Muscle layer of duodenum (tissue), 2 donors: ENCODE measurements at regions not wholly inside any gene's neighbourhood (a gene's known extent, or its start where the extent isn't known, plus 50 kb on each side); places are given as distances from the start of the nearest gene placed in this dataset.

Experiments
- H3K27ac ChIP-seq: one replicate; pipeline ENCODE4 v1.7.0; 2013; ENCODE audit warnings: mild to moderate bottlenecking, low read length
- H3K27me3 ChIP-seq: one replicate; pipeline ENCODE4 v1.7.0; 2013; ENCODE audit warnings: low read depth, mild to moderate bottlenecking, control low read depth, low read length
- H3K36me3 ChIP-seq, 2 donors: one replicate each; pipeline ENCODE4 v1.7.0; 2013; ENCODE audit warnings: low read length in 2 of 2, control low read depth in 1 of 2, mild to moderate bottlenecking in 1 of 2; ENCODE audit not compliant: insufficient read depth in 2 of 2, control insufficient read depth in 1 of 2
- H3K4me1 ChIP-seq, 2 donors: one replicate each; pipeline ENCODE4 v1.7.0; 2013; ENCODE audit warnings: low read length in 2 of 2, mild to moderate bottlenecking in 2 of 2, control low read depth in 1 of 2, moderate library complexity in 1 of 2; ENCODE audit not compliant: insufficient read depth in 2 of 2, control insufficient read depth in 1 of 2
- H3K4me3 ChIP-seq, 2 donors: one replicate each; pipeline ENCODE4 v1.7.0; 2013; ENCODE audit warnings: low read length in 2 of 2, low read depth in 1 of 2, mild to moderate bottlenecking in 1 of 2
- H3K9me3 ChIP-seq, 2 donors: one replicate each; pipeline ENCODE4 v1.7.0; 2013; ENCODE audit warnings: low read length in 2 of 2, control low read depth in 1 of 2, mild to moderate bottlenecking in 1 of 2; ENCODE audit not compliant: control insufficient read depth in 1 of 2
- donor health status: healthy.

- Histone ChIP-seq H3K27ac (no peak overlapping the region), H3K4me1 (no peaks in the 10 kb centered on the region), H3K27me3 (no peaks in the 10 kb centered on the region), H3K9me3 (no peaks in the 10 kb centered on the region), H3K36me3 (no peaks in the 10 kb centered on the region), H3K4me3 (no peak overlapping the region)
These were observed 100.1 kb upstream of the CLDN10 start for GRCh38 chr13:95452375-95452774.

GRCh38 chr13:95455782-95456181, 96.7 kb upstream of the CLDN10 start:
- no peak overlapping the region for H3K4me3 ChIP-seq
- H3K27ac ChIP-seq = no peak overlapping the region
- no peaks in the 10 kb centered on the region for H3K9me3 ChIP-seq
- H3K4me1 ChIP-seq = no peaks in the 10 kb centered on the region
- H3K36me3 ChIP-seq = no peaks in the 10 kb centered on the region
- no peaks in the 10 kb centered on the region for H3K27me3 ChIP-seq

GRCh38 chr13:95456815-95457214, 95.7 kb upstream of the CLDN10 start:
- Histone ChIP-seq H3K4me3 (no peak overlapping the region), H3K4me1 (no peaks in the 10 kb centered on the region), H3K36me3 (no peaks in the 10 kb centered on the region), H3K27ac (no peak overlapping the region), H3K27me3 (no peaks in the 10 kb centered on the region), H3K9me3 (no peaks in the 10 kb centered on the region)

GRCh38 chr13:95457294-95457693, 95.2 kb upstream of the CLDN10 start:
- Histone ChIP-seq H3K27me3 (no peaks in the 10 kb centered on the region), H3K9me3 (no peaks in the 10 kb centered on the region)

GRCh38 chr13:95462801-95463200, 89.7 kb upstream of the CLDN10 start:
- no peak overlapping the region for H3K4me3 ChIP-seq
- H3K36me3 ChIP-seq = no peaks in the 10 kb centered on the region
- H3K27me3 ChIP-seq = no peaks in the 10 kb centered on the region
- H3K4me1 ChIP-seq = no peaks in the 10 kb centered on the region
- H3K27ac ChIP-seq = no peak overlapping the region
- H3K9me3 ChIP-seq = no peaks in the 10 kb centered on the region

More at GRCh38 chr13:95457294-95457693, 95.2 kb upstream of the CLDN10 start:
- Histone ChIP-seq H3K36me3 (no peaks in the 10 kb centered on the region), H3K27ac (no peak overlapping the region), H3K4me1 (no peaks in the 10 kb centered on the region), H3K4me3 (no peak overlapping the region)

- no peaks in the 10 kb centered on the region for H3K4me1 ChIP-seq
- no peaks in the 10 kb centered on the region for H3K36me3 ChIP-seq
- no peaks in the 10 kb centered on the region for H3K9me3 ChIP-seq
- no peaks in the 10 kb centered on the region for H3K27me3 ChIP-seq
- no peak overlapping the region for H3K27ac ChIP-seq
- H3K4me3 ChIP-seq = no peak overlapping the region
These were observed 89.0 kb upstream of the CLDN10 start for GRCh38 chr13:95463531-95463930.

GRCh38 chr13:95470574-95471366, 81.8 kb upstream of the CLDN10 start:
- no peaks in the 10 kb centered on the region for H3K36me3 ChIP-seq
- H3K27me3 ChIP-seq = no peaks in the 10 kb centered on the region
- H3K4me3 ChIP-seq = no peak overlapping the region
- no peaks in the 10 kb centered on the region for H3K4me1 ChIP-seq
- H3K27ac ChIP-seq = no peak overlapping the region
- H3K9me3 ChIP-seq = no peaks in the 10 kb centered on the region

GRCh38 chr13:95471960-95472359, 80.6 kb upstream of the CLDN10 start:
- H3K9me3 ChIP-seq = peaks cover 0 to 3% of the 10 kb centered on the region in 2 donors
- H3K4me1 ChIP-seq = no peaks in the 10 kb centered on the region
- no peak overlapping the region for H3K27ac ChIP-seq
- no peaks in the 10 kb centered on the region for H3K27me3 ChIP-seq
- H3K4me3 ChIP-seq = no peak overlapping the region
- no peaks in the 10 kb centered on the region for H3K36me3 ChIP-seq

- H3K9me3 ChIP-seq = peaks cover 0 to 3% of the 10 kb centered on the region in 2 donors
- no peaks in the 10 kb centered on the region for H3K27me3 ChIP-seq
- H3K4me3 ChIP-seq = no peak overlapping the region
- H3K36me3 ChIP-seq = no peaks in the 10 kb centered on the region
- peaks cover 0 to 3% of the 10 kb centered on the region in 2 donors for H3K4me1 ChIP-seq
- H3K27ac ChIP-seq = no peak overlapping the region
These were observed 77.5 kb upstream of the CLDN10 start for GRCh38 chr13:95474992-95475391.

GRCh38 chr13:95477187-95477586, 75.3 kb upstream of the CLDN10 start:
- H3K27ac ChIP-seq = no peak overlapping the region
- no peak overlapping the region for H3K4me3 ChIP-seq
- H3K4me1 ChIP-seq = peaks cover 0 to 3% of the 10 kb centered on the region in 2 donors
- H3K27me3 ChIP-seq = no peaks in the 10 kb centered on the region
- peaks cover 0 to 3% of the 10 kb centered on the region in 2 donors for H3K9me3 ChIP-seq
- H3K36me3 ChIP-seq = no peaks in the 10 kb centered on the region

GRCh38 chr13:95479731-95480130, 72.8 kb upstream of the CLDN10 start:
- no peaks in the 10 kb centered on the region for H3K27me3 ChIP-seq
- H3K9me3 ChIP-seq = peaks cover 0 to 3% of the 10 kb centered on the region in 2 donors
- H3K36me3 ChIP-seq = no peaks in the 10 kb centered on the region
- H3K4me1 ChIP-seq = peaks cover 0 to 3% of the 10 kb centered on the region in 2 donors
- no peak overlapping the region for H3K27ac ChIP-seq
- H3K4me3 ChIP-seq = no peak overlapping the region

- H3K27ac ChIP-seq = no peak overlapping the region
- no peaks in the 10 kb centered on the region for H3K27me3 ChIP-seq
- no peaks in the 10 kb centered on the region for H3K36me3 ChIP-seq
- H3K9me3 ChIP-seq = peaks cover 0 to 3% of the 10 kb centered on the region in 2 donors
- H3K4me1 ChIP-seq = peaks cover 0 to 3% of the 10 kb centered on the region in 2 donors
- no peak overlapping the region for H3K4me3 ChIP-seq
These were observed 72.4 kb upstream of the CLDN10 start for GRCh38 chr13:95480131-95480545.
